B cell (primary cell): ENCODE measurements at regions not wholly inside any gene's neighbourhood (a gene's known extent, or its start where the extent isn't known, plus 50 kb on each side); places are given as distances from the start of the nearest gene placed in this dataset.

Experiments
- EZH2 ChIP-seq: IDR thresholded peaks from 2 replicates; pipeline ENCODE4 v1.6.1; 2012; ENCODE audit warnings: borderline replicate concordance, low read depth, mild to moderate bottlenecking, moderate library complexity, low read length; ENCODE audit not compliant: insufficient read depth, poor library complexity, severe bottlenecking
- TF ChIP-seq, protein P1 (sequence below): fragments of 200-600 bp; IDR thresholded peaks from one replicate; pipeline ENCODE4 v1.8.0; 2022; ENCODE audit warnings: antibody characterized with exemption, mild to moderate bottlenecking

DNA sequence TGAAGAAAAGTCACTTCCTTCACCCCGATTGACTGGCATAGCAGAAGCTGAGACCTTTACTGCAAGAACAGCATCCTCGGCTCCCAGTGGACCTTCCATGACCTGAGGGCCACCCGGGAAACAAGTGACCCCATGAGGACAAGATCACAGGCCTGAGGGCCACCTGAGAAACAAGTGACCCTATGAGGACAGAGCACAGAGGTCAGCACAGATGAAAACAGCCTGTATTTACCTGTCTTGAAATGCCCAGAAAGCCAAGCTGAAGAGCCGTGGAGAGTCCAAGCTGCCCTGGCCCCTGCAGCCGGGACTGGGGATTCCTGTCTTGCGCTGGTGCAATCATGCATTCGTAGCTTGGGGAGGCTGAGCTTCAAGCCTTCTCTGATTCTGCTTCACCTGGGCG lies 114.2 kb upstream of the SPACA7 start:
- no peak for TF ChIP-seq EZH2
- TF ChIP-seq, protein P1, sequence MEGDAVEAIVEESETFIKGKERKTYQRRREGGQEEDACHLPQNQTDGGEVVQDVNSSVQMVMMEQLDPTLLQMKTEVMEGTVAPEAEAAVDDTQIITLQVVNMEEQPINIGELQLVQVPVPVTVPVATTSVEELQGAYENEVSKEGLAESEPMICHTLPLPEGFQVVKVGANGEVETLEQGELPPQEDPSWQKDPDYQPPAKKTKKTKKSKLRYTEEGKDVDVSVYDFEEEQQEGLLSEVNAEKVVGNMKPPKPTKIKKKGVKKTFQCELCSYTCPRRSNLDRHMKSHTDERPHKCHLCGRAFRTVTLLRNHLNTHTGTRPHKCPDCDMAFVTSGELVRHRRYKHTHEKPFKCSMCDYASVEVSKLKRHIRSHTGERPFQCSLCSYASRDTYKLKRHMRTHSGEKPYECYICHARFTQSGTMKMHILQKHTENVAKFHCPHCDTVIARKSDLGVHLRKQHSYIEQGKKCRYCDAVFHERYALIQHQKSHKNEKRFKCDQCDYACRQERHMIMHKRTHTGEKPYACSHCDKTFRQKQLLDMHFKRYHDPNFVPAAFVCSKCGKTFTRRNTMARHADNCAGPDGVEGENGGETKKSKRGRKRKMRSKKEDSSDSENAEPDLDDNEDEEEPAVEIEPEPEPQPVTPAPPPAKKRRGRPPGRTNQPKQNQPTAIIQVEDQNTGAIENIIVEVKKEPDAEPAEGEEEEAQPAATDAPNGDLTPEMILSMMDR: no peak
